BJ (cell line): ENCODE measurements at regions not wholly inside any gene's neighbourhood (a gene's known extent, or its start where the extent isn't known, plus 50 kb on each side); places are given as distances from the start of the nearest gene placed in this dataset.

ENCODE experiments used
- CTCF ChIA-PET: fragments of 350-600 bp; formaldehyde crosslinking; extraction: SDS; loops from one replicate; lab custom pipeline; 2021; ENCODE audit warnings: antibody characterized with exemption, inconsistent platforms; lab: Yijun Ruan, JAX
- POLR2A ChIA-PET: fragments of 300-600 bp; sonication (Branson Sonifier 250); formaldehyde crosslinking; extraction: SDS; loops from one replicate; lab custom pipeline; 2021; ENCODE audit warnings: antibody characterized with exemption; lab: Charles Lee
- DNase-seq: peaks from one replicate; pipeline ENCODE4 v3.0.0-alpha.2; 2011; ENCODE audit warnings: low read depth
- H3K27me3 ChIP-seq: 2 replicates; pipeline ENCODE4 v1.6.0; 2011; ENCODE audit warnings: low read length; ENCODE audit not compliant: control insufficient read depth, insufficient read depth
- H3K36me3 ChIP-seq: 2 replicates; pipeline ENCODE4 v1.5.1; 2011; ENCODE audit warnings: low read length; ENCODE audit not compliant: control insufficient read depth, insufficient read depth
- H3K4me3 ChIP-seq: 2 replicates; pipeline ENCODE4 v1.5.1; 2011; ENCODE audit warnings: low read depth, mild to moderate bottlenecking, control low read depth, low read length
- CTCF ChIP-seq: IDR thresholded peaks from 2 replicates; pipeline ENCODE4 v1.5.1; 2011; ENCODE audit warnings: low read depth, mild to moderate bottlenecking, control low read depth, inconsistent platforms, low read length, moderate library complexity; ENCODE audit not compliant: insufficient read depth

GRCh38 chr13:53398051-53398450 is 369.4 kb downstream of the OLFM4 start:
- ChIA-PET CTCF (no interaction called here), POLR2A (no interaction called here)
- no peak for DNase-seq
- no peak overlapping the region for H3K4me3 ChIP-seq
- TF ChIP-seq CTCF: no peak
- no peaks in the 10 kb centered on the region for H3K27me3 ChIP-seq
- H3K36me3 ChIP-seq: no peaks in the 10 kb centered on the region

- no peak for DNase-seq
- Histone ChIP-seq H3K27me3 (no peaks in the 10 kb centered on the region), H3K4me3 (no peak overlapping the region), H3K36me3 (no peaks in the 10 kb centered on the region)
- TF ChIP-seq CTCF: no peak
- CTCF ChIA-PET: no interaction called here
- POLR2A ChIA-PET: no interaction called here
Observed at GRCh38 chr13:53405616-53406015, 377.0 kb downstream of the OLFM4 start.

- H3K36me3 ChIP-seq: no peaks in the 10 kb centered on the region
- POLR2A ChIA-PET: no interaction called here
- CTCF ChIA-PET: no interaction called here
- H3K4me3 ChIP-seq: no peak overlapping the region
- TF ChIP-seq CTCF: no peak
- DNase-seq: no peak
- no peaks in the 10 kb centered on the region for H3K27me3 ChIP-seq
Observed at GRCh38 chr13:53408306-53408705, 379.7 kb downstream of the OLFM4 start.

- CTCF ChIA-PET: no interaction called here
- no peak for DNase-seq
- Histone ChIP-seq H3K36me3 (no peaks in the 10 kb centered on the region), H3K27me3 (no peaks in the 10 kb centered on the region), H3K4me3 (no peak overlapping the region)
- POLR2A ChIA-PET: no interaction called here
- no peak for TF ChIP-seq CTCF
Observed at GRCh38 chr13:53408847-53409568, 380.4 kb downstream of the OLFM4 start.

GRCh38 chr13:53411463-53411862 is 382.9 kb downstream of the OLFM4 start:
- Histone ChIP-seq H3K36me3 (no peaks in the 10 kb centered on the region), H3K4me3 (no peak overlapping the region), H3K27me3 (no peaks in the 10 kb centered on the region)
- TF ChIP-seq CTCF: no peak
- ChIA-PET POLR2A (no interaction called here), CTCF (no interaction called here)
- DNase-seq: no peak
